ENCODE measurements at regions not wholly inside any gene's neighbourhood (a gene's known extent, or its start where the extent isn't known, plus 50 kb on each side); places are given as distances from the start of the nearest gene placed in this dataset.

DNA sequence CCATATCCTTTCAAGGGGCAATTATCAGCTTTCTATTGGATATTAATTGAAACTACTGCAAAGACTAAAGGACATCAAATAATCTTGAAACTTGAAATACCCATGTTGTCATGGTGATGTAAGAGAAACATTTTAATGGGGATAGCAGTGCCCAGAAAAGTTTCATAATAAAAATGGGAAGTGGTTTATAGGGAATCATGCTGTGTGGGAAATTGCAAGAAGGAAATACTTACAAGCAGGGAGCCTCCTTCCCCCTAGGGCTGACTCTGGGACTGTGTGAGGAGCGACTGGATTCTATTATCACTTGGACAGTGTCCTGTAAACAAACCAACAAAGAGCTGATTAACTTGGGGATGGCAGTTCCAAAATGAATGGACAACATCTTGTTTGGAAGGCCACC, 1393.1 kb upstream of the GOT2 start:
- TF ChIP-seq STAT1 (IDR thresholded peaks at IDR 0.05; ENCODE audit: unreplicated experiment) (no peak), EZH2 (IDR thresholded peaks at IDR 0.05; ENCODE audit: low read depth, unreplicated experiment) (no peak), POLR2AphosphoS5 (IDR thresholded peaks at IDR 0.05; ENCODE audit: low read depth) (no peak), ZNF331 (CRISPR knock-in tag; IDR thresholded peaks at IDR 0.05; ENCODE audit: low read depth) (no peak), NANOG (IDR thresholded peaks at IDR 0.05; ENCODE audit: borderline replicate concordance) (no peak), ZNF114 (CRISPR knock-in tag; IDR thresholded peaks at IDR 0.05) (no peak), EZH2phosphoT487 (IDR thresholded peaks at IDR 0.05; ENCODE audit: unreplicated experiment) (no peak), JUNB (IDR thresholded peaks at IDR 0.05; ENCODE audit: unreplicated experiment) (no peak), CREB1 (CRISPR knock-in tag; IDR thresholded peaks at IDR 0.05; ENCODE audit: low read depth) (no peak)
- TF ChIP-seq, protein P1, sequence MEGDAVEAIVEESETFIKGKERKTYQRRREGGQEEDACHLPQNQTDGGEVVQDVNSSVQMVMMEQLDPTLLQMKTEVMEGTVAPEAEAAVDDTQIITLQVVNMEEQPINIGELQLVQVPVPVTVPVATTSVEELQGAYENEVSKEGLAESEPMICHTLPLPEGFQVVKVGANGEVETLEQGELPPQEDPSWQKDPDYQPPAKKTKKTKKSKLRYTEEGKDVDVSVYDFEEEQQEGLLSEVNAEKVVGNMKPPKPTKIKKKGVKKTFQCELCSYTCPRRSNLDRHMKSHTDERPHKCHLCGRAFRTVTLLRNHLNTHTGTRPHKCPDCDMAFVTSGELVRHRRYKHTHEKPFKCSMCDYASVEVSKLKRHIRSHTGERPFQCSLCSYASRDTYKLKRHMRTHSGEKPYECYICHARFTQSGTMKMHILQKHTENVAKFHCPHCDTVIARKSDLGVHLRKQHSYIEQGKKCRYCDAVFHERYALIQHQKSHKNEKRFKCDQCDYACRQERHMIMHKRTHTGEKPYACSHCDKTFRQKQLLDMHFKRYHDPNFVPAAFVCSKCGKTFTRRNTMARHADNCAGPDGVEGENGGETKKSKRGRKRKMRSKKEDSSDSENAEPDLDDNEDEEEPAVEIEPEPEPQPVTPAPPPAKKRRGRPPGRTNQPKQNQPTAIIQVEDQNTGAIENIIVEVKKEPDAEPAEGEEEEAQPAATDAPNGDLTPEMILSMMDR (conservative IDR thresholded peaks at IDR 0.05; ENCODE audit: low read depth in 2 of 2), result no peak
- TF ChIP-seq, protein P2, sequence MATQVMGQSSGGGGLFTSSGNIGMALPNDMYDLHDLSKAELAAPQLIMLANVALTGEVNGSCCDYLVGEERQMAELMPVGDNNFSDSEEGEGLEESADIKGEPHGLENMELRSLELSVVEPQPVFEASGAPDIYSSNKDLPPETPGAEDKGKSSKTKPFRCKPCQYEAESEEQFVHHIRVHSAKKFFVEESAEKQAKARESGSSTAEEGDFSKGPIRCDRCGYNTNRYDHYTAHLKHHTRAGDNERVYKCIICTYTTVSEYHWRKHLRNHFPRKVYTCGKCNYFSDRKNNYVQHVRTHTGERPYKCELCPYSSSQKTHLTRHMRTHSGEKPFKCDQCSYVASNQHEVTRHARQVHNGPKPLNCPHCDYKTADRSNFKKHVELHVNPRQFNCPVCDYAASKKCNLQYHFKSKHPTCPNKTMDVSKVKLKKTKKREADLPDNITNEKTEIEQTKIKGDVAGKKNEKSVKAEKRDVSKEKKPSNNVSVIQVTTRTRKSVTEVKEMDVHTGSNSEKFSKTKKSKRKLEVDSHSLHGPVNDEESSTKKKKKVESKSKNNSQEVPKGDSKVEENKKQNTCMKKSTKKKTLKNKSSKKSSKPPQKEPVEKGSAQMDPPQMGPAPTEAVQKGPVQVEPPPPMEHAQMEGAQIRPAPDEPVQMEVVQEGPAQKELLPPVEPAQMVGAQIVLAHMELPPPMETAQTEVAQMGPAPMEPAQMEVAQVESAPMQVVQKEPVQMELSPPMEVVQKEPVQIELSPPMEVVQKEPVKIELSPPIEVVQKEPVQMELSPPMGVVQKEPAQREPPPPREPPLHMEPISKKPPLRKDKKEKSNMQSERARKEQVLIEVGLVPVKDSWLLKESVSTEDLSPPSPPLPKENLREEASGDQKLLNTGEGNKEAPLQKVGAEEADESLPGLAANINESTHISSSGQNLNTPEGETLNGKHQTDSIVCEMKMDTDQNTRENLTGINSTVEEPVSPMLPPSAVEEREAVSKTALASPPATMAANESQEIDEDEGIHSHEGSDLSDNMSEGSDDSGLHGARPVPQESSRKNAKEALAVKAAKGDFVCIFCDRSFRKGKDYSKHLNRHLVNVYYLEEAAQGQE (IDR thresholded peaks at IDR 0.05; ENCODE audit: unreplicated experiment), result no peak
- TF ChIP-seq, protein P3, sequence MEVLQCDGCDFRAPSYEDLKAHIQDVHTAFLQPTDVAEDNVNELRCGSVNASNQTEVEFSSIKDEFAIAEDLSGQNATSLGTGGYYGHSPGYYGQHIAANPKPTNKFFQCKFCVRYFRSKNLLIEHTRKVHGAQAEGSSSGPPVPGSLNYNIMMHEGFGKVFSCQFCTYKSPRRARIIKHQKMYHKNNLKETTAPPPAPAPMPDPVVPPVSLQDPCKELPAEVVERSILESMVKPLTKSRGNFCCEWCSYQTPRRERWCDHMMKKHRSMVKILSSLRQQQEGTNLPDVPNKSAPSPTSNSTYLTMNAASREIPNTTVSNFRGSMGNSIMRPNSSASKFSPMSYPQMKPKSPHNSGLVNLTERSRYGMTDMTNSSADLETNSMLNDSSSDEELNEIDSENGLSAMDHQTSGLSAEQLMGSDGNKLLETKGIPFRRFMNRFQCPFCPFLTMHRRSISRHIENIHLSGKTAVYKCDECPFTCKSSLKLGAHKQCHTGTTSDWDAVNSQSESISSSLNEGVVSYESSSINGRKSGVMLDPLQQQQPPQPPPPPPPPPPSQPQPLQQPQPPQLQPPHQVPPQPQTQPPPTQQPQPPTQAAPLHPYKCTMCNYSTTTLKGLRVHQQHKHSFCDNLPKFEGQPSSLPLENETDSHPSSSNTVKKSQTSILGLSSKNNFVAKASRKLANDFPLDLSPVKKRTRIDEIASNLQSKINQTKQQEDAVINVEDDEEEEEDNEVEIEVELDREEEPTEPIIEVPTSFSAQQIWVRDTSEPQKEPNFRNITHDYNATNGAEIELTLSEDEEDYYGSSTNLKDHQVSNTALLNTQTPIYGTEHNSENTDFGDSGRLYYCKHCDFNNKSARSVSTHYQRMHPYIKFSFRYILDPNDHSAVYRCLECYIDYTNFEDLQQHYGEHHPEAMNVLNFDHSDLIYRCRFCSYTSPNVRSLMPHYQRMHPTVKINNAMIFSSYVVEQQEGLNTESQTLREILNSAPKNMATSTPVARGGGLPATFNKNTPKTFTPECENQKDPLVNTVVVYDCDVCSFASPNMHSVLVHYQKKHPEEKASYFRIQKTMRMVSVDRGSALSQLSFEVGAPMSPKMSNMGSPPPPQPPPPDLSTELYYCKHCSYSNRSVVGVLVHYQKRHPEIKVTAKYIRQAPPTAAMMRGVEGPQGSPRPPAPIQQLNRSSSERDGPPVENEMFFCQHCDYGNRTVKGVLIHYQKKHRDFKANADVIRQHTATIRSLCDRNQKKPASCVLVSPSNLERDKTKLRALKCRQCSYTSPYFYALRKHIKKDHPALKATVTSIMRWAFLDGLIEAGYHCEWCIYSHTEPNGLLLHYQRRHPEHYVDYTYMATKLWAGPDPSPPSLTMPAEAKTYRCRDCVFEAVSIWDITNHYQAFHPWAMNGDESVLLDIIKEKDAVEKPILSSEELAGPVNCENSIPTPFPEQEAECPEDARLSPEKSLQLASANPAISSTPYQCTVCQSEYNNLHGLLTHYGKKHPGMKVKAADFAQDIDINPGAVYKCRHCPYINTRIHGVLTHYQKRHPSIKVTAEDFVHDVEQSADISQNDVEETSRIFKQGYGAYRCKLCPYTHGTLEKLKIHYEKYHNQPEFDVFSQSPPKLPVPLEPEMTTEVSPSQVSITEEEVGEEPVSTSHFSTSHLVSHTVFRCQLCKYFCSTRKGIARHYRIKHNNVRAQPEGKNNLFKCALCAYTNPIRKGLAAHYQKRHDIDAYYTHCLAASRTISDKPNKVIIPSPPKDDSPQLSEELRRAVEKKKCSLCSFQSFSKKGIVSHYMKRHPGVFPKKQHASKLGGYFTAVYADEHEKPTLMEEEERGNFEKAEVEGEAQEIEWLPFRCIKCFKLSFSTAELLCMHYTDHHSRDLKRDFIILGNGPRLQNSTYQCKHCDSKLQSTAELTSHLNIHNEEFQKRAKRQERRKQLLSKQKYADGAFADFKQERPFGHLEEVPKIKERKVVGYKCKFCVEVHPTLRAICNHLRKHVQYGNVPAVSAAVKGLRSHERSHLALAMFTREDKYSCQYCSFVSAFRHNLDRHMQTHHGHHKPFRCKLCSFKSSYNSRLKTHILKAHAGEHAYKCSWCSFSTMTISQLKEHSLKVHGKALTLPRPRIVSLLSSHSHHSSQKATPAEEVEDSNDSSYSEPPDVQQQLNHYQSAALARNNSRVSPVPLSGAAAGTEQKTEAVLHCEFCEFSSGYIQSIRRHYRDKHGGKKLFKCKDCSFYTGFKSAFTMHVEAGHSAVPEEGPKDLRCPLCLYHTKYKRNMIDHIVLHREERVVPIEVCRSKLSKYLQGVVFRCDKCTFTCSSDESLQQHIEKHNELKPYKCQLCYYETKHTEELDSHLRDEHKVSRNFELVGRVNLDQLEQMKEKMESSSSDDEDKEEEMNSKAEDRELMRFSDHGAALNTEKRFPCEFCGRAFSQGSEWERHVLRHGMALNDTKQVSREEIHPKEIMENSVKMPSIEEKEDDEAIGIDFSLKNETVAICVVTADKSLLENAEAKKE (CRISPR knock-in tag; IDR thresholded peaks at IDR 0.05), result no peak
- TF ChIP-seq, protein P4, sequence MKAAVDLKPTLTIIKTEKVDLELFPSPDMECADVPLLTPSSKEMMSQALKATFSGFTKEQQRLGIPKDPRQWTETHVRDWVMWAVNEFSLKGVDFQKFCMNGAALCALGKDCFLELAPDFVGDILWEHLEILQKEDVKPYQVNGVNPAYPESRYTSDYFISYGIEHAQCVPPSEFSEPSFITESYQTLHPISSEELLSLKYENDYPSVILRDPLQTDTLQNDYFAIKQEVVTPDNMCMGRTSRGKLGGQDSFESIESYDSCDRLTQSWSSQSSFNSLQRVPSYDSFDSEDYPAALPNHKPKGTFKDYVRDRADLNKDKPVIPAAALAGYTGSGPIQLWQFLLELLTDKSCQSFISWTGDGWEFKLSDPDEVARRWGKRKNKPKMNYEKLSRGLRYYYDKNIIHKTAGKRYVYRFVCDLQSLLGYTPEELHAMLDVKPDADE (IDR thresholded peaks at IDR 0.05), result no peak
- Histone ChIP-seq H2AFZ (no peak overlapping the region), H3K36me3 (ENCODE audit: insufficient read depth) (peaks cover 9% of the 10 kb centered on the region; the same call in 1 of the 2 replicates), H3K4me2 (no peak overlapping the region), H3K9me2 (ENCODE audit: insufficient read depth) (peaks cover 9% of the 10 kb centered on the region; the same call in 1 of the 2 replicates), H4K20me1 (replicated peaks; ENCODE audit: insufficient read depth) (no peaks in the 10 kb centered on the region), H3F3A (replicated peaks; ENCODE audit: low read depth) (no peaks in the 10 kb centered on the region), H3K79me2 (replicated peaks; ENCODE audit: insufficient read depth) (no peaks in the 10 kb centered on the region), H3K4me1 (ENCODE audit: insufficient read depth) (no peaks in the 10 kb centered on the region), H3K27ac (ENCODE audit: low read depth) (no peak overlapping the region), H3K4me3 (no peak overlapping the region), H3K27me3 (ENCODE audit: insufficient read depth) (no peaks in the 10 kb centered on the region)
- Mint-ChIP-seq H3K27ac (no peak overlapping the region), H3K4me3 (no peak overlapping the region), H3K36me3 (ENCODE audit: low read depth) (no peaks in the 10 kb centered on the region), H3K27me3 (ENCODE audit: insufficient read depth, low read depth, poor library complexity) (no peaks in the 10 kb centered on the region), H3K4me1 (no peaks in the 10 kb centered on the region), H3K9me3 (no peaks in the 10 kb centered on the region; the same call in 2 of the 3 replicates)
- DNase-seq (ENCODE audit: low spot score) (no peak), ATAC-seq (no peak)
